ENCODE measurements at regions not wholly inside any gene's neighbourhood (a gene's known extent, or its start where the extent isn't known, plus 50 kb on each side); places are given as distances from the start of the nearest gene placed in this dataset.
"Not testable (repeated sequence)": the region's sequence is repeated elsewhere in the genome, so short reads cannot be mapped to it uniquely, and the experiment has no call there.

- ATAC-seq: no peak
- no peak for TF ChIP-seq PPARA (CRISPR knock-in tag; IDR thresholded peaks at IDR 0.05; ENCODE audit: borderline replicate concordance)
- no peak for TF ChIP-seq GLIS3 (CRISPR knock-in tag; IDR thresholded peaks at IDR 0.05)
- TF ChIP-seq ZFP30 (CRISPR knock-in tag; IDR thresholded peaks at IDR 0.05): no peak
- TF ChIP-seq BACH2 (CRISPR knock-in tag; IDR thresholded peaks at IDR 0.05; ENCODE audit: borderline replicate concordance): no peak
- no peak for TF ChIP-seq ZC3H10 (CRISPR knock-in tag; IDR thresholded peaks at IDR 0.05)
- no peak for TF ChIP-seq PATZ1 (CRISPR knock-in tag; IDR thresholded peaks at IDR 0.05; ENCODE audit: borderline replicate concordance)
- no peak for TF ChIP-seq POU6F1 (CRISPR knock-in tag; IDR thresholded peaks at IDR 0.05; ENCODE audit: borderline replicate concordance, low read depth)
- no peak for TF ChIP-seq CREB5 (CRISPR knock-in tag; IDR thresholded peaks at IDR 0.05; ENCODE audit: low read depth)
- no peak for TF ChIP-seq TOX (CRISPR knock-in tag; IDR thresholded peaks at IDR 0.05; ENCODE audit: borderline replicate concordance)
- TF ChIP-seq OSR1 (CRISPR knock-in tag; IDR thresholded peaks at IDR 0.05): no peak
Observed at GRCh38 chr17:47057830-47058229, 78.8 kb upstream of the RPRML start.

GRCh38 chr17:47057279-47057678 lies 78.2 kb upstream of the RPRML start:
- ATAC-seq: not testable (repeated sequence)

- ATAC-seq: not testable (repeated sequence)
Observed at GRCh38 chr17:47056687-47057086, 77.6 kb upstream of the RPRML start.
